ENCODE measurements at regions not wholly inside any gene's neighbourhood (a gene's known extent, or its start where the extent isn't known, plus 50 kb on each side); places are given as distances from the start of the nearest gene placed in this dataset.

- no peak for DNase-seq (ENCODE audit: low spot score)
Measured at GRCh38 chr11:127308291-127308690, 307.7 kb upstream of the KIRREL3 start.

GRCh38 chr11:127307700-127308099, 307.1 kb upstream of the KIRREL3 start:
- DNase-seq (ENCODE audit: low spot score): no peak

DNA sequence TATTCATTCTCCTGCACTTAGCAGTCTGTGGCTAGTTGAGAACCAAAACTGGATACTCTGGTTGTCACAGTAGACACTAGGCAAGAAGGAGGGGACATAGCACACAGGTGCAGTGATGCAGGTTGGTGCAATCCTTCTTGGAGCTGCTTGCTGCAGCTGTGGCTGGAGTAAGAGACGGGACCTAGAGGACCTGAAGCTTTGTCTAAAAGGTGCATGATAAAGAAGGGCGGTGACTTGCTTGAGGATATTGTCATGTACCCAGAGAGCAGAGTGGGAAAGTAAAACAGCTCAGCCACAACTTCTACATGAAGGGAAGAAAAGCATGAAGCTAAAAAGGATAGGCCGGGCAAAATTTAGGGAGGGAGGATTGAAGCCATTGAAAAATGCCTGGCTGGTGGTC, 304.1 kb upstream of the KIRREL3 start:
- no peak for DNase-seq (ENCODE audit: low spot score)

DNA sequence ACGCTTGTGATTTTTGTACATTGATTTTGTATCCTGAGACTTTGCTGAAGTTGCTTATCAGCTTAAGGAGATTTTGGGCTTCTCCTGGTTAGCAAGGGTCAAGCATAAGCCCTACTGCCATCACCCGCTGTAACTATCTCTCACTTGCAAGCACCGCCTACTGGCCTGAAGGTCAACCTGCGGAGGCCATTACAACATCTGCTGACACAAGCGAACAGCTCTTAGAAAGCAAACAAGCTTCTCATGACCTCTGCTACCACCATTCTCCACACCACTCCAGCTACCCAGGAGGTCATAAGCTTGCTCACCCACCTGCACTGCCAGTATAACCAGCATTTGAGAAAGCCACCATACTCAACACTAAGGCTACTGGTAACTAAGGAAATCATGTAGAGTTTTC, 288.4 kb upstream of the KIRREL3 start:
- DNase-seq (ENCODE audit: low spot score): no peak

GRCh38 chr11:127281534-127281933, 281.0 kb upstream of the KIRREL3 start:
- no peak for DNase-seq (ENCODE audit: low spot score)

DNA sequence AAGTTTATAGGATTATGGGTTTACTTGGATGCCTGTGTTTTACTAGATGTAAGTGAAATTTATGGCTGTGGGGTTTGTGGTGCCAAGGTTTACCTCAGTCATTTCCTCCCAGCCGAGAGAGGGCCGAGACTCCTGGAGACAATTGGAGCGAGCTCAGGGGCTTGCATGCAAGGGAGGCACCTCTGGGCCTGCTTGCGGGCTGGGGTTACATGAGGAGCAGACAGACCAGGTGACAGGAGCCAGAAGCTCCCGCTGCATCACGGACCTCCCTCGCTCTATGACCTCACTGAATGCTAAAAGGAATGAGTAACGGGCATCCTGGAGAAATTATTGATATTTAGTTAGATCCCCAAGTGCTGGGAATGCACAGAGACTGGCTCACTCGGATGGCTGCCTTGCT, 275.2 kb upstream of the KIRREL3 start:
- DNase-seq (ENCODE audit: low spot score): no peak

DNA sequence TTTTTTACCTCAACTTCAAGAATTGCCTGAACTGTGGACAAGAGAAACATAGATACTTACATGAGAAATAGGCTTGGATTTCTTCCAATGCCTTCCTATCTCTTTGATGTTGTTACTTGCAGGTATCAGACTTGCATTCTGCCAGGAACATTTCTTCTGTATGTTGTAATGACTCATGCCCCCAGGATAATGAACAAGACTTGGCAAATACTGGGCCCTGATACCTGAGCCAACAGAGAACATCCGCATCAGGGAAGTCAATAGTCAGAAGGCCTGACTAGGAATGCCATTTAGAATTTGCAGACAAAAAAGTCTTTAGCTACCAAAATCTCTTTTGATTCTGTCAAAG, 273.7 kb upstream of the KIRREL3 start:
- DNase-seq (ENCODE audit: low spot score): no peak

GRCh38 chr11:127273593-127274327, 273.2 kb upstream of the KIRREL3 start:
- no peak for DNase-seq (ENCODE audit: low spot score)

DNA sequence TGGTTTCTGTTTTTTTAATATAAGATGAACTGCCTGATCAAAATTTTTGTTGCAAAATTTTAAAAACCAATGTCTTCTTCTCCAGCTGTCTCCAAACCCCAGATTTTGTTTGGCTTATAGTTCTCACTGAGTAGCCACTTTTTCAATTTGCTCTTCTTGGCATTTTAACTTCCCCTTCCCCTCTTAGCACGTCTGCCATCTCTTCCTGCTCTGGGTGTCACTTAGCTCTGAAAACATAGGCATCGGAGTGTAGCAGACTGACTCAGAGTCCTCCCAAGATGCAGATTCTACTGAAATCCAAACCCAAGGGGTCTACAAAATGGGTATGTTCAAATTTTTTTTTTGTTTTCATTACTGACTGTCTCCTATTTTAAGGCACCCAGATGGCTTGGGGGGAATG, 270.3 kb upstream of the KIRREL3 start:
- DNase-seq (ENCODE audit: low spot score): no peak

DNA sequence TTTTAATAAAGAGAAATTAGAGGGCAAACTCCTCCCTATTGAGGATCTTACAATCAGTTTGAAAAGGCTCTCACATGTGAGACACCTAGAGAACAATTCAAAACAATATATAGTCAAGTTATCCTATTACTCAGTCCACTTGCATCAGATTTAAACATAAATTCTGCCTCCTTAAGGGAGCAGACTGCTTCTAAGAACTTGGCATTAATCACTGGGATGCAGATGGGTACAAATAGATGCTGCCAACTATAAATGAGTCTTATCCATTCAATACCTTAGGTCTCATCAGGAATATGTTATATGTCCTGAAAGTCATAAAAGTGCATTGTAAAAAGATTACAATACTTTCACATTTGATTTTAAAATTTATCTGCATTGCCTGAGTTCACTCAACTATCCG, 269.3 kb upstream of the KIRREL3 start:
- DNase-seq (ENCODE audit: low spot score): no peak

GRCh38 chr11:127268932-127269331, 268.4 kb upstream of the KIRREL3 start:
- no peak for DNase-seq (ENCODE audit: low spot score)

DNA sequence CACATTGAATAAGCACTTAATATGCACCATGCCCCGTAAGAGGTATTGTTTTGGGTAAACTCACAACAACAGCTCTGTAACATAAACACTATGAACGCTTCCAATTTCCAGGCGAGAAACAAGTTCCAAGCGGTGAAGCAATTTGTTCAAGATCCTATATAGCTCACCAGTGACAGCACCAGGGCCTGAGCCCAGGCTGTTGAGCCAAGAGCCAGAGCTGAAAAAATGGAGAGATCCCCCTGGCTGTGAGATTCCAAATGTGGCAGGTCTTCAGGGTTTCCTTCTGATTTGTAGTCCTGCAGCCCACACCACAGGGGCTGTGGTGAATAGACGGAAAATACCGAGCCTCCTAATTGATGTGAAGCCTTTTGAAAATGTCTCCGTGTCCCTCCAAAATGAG, 268.0 kb upstream of the KIRREL3 start:
- no peak for DNase-seq (ENCODE audit: low spot score)

- no peak for DNase-seq (ENCODE audit: low spot score)
Measured at GRCh38 chr11:127259102-127259501, 258.5 kb upstream of the KIRREL3 start.

DNA sequence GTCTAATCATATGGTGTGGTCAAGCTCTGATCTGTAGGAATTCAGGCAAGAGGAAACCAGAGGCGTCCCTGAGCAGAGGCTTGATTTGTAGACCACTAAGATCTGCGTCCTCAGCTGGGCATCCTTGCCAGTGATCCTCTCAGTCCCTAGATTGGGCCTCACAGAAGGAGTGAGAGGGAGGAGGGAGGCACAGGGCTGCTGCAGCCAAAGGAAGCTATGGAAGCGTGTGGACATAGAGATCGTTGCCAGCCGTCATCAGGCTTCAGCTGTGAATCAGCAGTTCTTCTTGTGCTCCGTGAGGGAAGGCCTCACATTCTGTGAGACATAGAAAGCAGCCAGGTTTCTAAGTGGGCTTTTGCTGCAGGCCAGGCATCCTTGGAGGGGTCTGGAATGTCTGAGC, 254.6 kb upstream of the KIRREL3 start:
- no peak for DNase-seq (ENCODE audit: low spot score)

- no peak for DNase-seq (ENCODE audit: low spot score)
Measured at GRCh38 chr11:127252321-127252720, 251.8 kb upstream of the KIRREL3 start.

DNA sequence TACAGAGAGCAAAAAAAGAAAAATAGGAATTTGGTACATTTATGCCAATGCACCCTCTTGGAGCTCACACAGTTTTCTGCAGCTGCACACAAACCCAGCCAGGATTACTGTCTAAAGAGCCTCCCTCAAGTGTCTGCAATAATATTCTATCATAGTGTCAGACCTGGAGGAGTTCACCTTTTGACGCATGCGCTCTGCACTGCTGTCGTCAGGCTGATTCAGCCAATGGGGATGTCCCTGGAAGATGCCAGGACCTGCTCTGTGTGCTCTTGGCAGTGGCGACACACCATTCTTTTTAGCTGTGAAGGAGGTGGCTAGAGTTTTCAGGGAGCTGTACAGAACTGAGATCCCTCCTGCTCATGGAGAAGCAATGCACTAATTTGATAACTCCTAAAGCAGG, 249.0 kb upstream of the KIRREL3 start:
- DNase-seq (ENCODE audit: low spot score): no peak

DNA sequence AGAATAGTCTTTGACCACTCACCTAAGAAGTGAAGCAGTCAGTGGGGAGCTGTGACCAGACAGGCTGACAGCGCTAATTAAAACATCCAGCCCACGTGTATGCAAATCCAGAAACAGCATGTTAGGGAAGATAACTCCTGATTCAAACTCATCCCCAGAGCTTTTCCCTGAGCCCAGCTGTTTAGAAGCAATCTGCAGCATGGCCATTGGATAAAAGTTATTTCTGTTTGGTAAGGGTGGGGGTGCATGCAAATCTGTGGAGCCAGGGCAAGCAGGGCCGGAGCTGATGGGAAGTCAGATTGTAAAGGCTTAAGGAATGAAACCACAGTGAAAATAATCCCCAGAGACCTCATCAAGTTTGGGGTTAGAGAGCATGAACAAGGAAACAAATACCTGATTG, 247.9 kb upstream of the KIRREL3 start:
- no peak for DNase-seq (ENCODE audit: low spot score)

DNA sequence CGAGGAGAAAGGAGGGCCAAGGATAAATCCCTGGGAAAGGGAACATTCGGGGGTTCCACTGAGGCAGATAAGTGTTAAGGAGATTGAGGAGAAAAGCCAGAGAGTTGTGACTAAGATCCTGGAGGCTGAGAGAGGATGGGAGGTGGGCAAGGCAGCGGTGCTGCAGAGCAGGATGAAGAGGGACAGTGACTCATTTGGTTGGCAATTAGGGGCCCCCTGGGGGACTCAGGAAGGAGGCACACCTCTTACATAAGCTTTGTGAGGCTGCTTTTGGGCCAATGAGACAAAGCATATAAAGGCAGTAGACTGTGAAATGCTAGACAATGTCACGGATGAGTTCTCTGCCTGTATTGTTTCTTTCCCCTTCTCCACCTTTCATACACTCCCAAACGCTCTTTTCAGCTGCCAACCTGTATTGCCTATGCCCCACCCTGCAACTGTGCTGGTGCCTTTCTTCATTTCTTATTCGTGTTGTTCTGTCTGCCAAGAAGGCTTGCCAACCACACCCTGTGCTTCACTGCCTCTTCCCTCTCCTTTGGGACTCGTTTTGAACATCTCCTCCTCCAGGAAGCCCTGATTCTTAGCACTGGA, 246.8 kb upstream of the KIRREL3 start:
- DNase-seq (ENCODE audit: low spot score): no peak

- no peak for DNase-seq (ENCODE audit: low spot score)
Measured at GRCh38 chr11:127242676-127243075, 242.1 kb upstream of the KIRREL3 start.

DNA sequence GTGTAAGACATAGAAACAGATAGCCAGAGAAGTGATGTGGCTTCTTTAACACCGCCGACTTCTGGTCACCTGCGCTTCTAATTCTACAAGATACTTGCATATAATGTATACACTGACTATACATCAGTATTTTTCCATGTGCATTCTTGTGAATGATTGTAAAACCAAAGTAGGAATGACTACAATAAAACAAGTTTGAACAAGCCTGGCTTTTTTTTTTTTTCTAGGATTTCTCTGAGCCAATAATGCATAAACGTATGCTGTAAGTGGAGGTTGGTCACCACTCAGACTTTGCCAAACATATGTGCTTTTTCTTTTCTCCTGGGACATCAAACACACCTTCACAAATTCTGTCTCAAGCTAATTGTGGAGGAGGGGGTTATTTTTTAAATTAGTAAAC, 237.8 kb upstream of the KIRREL3 start:
- DNase-seq (ENCODE audit: low spot score): no peak

GRCh38 chr11:127236776-127237175, 236.2 kb upstream of the KIRREL3 start:
- no peak for DNase-seq (ENCODE audit: low spot score)

- no peak for DNase-seq (ENCODE audit: low spot score)
Measured at GRCh38 chr11:127233998-127234397, 233.4 kb upstream of the KIRREL3 start.

GRCh38 chr11:127230392-127230791, 229.8 kb upstream of the KIRREL3 start:
- no peak for DNase-seq (ENCODE audit: low spot score)

DNA sequence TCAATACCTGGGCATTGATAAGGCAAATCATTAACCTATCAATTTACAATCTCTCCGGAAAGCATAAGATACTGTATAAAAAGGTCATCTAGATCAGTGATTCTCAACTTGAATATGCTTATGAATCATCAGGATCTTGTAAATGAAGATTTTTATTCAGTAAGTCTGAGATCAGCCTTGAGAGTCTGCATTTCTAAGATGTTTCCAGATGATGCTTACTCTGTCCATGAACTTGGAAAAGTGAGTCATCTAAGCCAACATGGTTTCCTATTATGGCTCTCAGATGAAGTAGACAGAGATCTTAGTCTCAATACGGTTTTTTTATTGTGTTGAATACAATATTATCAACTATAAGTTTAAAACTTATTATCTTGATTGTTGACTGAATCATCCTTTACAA, 226.4 kb upstream of the KIRREL3 start:
- no peak for DNase-seq (ENCODE audit: low spot score)
